ENCODE measurements at regions not wholly inside any gene's neighbourhood (a gene's known extent, or its start where the extent isn't known, plus 50 kb on each side); places are given as distances from the start of the nearest gene placed in this dataset.

DNA sequence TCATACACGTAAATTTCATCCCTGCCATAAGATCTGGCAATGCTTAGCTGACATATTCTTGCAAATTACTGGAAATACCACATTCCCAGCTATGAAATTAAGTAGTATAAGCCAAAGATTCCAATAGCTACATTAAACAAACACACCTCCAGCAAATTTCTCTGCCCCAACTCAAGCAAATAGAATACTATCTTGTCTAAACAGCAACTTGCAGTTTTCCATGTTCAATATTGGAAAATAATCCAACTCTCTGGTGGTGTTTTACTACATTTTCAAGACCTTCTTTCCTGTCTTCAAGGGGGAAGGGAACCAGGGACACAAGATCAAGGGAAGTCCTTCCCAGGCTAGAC is 268.7 kb downstream of the TBL1XR1 start:
- TF ChIP-seq, protein P1, sequence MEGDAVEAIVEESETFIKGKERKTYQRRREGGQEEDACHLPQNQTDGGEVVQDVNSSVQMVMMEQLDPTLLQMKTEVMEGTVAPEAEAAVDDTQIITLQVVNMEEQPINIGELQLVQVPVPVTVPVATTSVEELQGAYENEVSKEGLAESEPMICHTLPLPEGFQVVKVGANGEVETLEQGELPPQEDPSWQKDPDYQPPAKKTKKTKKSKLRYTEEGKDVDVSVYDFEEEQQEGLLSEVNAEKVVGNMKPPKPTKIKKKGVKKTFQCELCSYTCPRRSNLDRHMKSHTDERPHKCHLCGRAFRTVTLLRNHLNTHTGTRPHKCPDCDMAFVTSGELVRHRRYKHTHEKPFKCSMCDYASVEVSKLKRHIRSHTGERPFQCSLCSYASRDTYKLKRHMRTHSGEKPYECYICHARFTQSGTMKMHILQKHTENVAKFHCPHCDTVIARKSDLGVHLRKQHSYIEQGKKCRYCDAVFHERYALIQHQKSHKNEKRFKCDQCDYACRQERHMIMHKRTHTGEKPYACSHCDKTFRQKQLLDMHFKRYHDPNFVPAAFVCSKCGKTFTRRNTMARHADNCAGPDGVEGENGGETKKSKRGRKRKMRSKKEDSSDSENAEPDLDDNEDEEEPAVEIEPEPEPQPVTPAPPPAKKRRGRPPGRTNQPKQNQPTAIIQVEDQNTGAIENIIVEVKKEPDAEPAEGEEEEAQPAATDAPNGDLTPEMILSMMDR (IDR thresholded peaks at IDR 0.05; ENCODE audit: unreplicated experiment), result no peak
- Mint-ChIP-seq H3K27me3 (ENCODE audit: unreplicated experiment) (no peaks in the 10 kb centered on the region), H3K4me1 (ENCODE audit: unreplicated experiment) (no peaks in the 10 kb centered on the region), H3K9me3 (ENCODE audit: unreplicated experiment) (no peaks in the 10 kb centered on the region), H3K4me3 (ENCODE audit: unreplicated experiment) (no peak overlapping the region), H3K27ac (ENCODE audit: unreplicated experiment) (no peak overlapping the region), H3K36me3 (ENCODE audit: low read depth, unreplicated experiment) (no peaks in the 10 kb centered on the region)
- DNase-seq (ENCODE audit: low spot score), result no peak

DNA sequence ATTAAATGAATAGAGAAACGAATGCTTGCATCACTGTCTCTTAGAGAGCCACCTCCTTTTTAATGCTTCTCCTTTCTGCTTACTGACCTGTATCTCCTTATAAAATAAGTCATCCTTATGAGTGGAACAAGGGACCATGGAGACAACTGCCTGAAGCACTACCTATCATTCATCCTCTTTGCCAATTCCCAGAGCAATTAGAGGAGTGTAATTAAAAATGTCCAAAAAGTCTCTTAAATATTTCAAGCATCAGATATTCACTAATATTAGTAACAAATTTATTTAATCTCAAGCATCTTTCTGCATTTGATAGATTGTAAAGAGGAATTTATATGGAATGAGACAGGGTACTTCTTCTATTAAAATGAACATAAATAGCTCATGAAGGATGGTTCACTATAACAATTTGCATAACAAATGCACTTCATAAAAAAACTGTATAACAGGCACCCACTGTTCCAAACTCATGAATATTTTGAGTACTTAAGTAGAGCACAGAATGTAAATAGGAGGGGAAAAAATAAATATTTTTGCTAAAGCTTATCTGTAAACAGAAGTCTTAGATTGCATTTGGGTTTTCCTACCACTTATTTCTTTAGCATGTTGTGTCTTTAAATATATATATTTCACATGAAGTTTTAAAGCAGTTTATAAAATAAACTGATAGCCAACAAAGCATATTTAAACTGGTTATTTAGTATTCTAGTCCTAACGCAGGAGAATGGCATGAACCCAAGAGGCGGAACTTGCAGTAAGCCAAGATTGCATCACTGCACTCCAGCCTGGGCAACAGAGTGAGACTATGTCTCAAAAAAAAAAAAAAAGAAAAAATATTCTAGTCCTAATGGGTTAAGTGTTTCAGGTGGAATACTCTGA is 269.3 kb downstream of the TBL1XR1 start:
- TF ChIP-seq, protein P1 (IDR thresholded peaks at IDR 0.05; ENCODE audit: unreplicated experiment), result no peak
- DNase-seq (ENCODE audit: low spot score), result no peak

DNA sequence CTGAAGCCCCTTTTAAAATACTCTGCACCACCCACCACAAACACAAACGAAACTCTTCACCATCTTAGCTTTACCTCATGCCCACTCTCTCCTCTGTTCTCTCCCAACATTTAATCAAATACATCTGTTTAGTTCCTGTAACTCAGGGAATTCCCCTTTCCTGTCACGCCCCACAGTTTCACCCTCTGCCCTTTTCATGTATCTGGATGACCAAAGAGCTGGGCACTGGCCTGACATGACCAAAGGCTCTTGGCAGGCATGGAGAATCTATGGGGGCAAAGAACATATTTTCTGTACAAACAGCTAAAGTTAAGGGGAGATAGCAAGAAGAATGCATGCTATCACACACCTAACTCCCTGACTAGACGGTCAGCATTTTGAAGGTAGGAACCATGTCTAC is 270.0 kb downstream of the TBL1XR1 start:
- no peak for DNase-seq (ENCODE audit: low spot score)
- H3K27ac Mint-ChIP-seq (ENCODE audit: unreplicated experiment), result no peak overlapping the region
- H3K4me3 Mint-ChIP-seq (ENCODE audit: unreplicated experiment), result no peak overlapping the region
- H3K4me1 Mint-ChIP-seq (ENCODE audit: unreplicated experiment), result no peaks in the 10 kb centered on the region
- no peaks in the 10 kb centered on the region for H3K36me3 Mint-ChIP-seq (ENCODE audit: low read depth, unreplicated experiment)
- no peaks in the 10 kb centered on the region for H3K27me3 Mint-ChIP-seq (ENCODE audit: unreplicated experiment)
- no peaks in the 10 kb centered on the region for H3K9me3 Mint-ChIP-seq (ENCODE audit: unreplicated experiment)
- TF ChIP-seq, protein P1 (IDR thresholded peaks at IDR 0.05; ENCODE audit: unreplicated experiment), result no peak

More for the DNA sequence above, 269.3 kb downstream of the TBL1XR1 start:
- no peaks in the 10 kb centered on the region for H3K36me3 Mint-ChIP-seq (ENCODE audit: low read depth, unreplicated experiment)
- H3K9me3 Mint-ChIP-seq (ENCODE audit: unreplicated experiment), result no peaks in the 10 kb centered on the region
- H3K27ac Mint-ChIP-seq (ENCODE audit: unreplicated experiment), result no peak overlapping the region
- no peaks in the 10 kb centered on the region for H3K27me3 Mint-ChIP-seq (ENCODE audit: unreplicated experiment)
- H3K4me3 Mint-ChIP-seq (ENCODE audit: unreplicated experiment), result no peak overlapping the region
- H3K4me1 Mint-ChIP-seq (ENCODE audit: unreplicated experiment), result no peaks in the 10 kb centered on the region

DNA sequence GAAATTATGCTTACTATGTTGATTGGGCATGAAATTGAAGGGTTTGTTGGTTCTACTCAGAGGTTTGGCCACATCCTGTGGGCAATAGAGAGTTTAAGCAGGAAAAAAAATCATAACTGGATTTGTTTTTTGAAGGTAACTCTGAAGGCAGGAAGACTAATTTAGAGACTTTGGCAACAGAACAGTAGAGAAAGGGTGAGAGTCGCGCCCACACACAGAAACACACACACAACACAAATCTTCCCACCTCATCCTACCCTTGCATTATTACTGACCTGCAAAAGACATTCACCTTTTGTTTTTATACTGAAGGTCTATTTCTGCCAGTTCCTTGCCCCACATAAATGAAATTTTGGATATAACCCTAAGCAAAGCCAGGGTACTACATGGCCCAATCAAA is 270.6 kb downstream of the TBL1XR1 start:
- Mint-ChIP-seq H3K4me3 (ENCODE audit: unreplicated experiment) (no peak overlapping the region), H3K27ac (ENCODE audit: unreplicated experiment) (no peak overlapping the region), H3K4me1 (ENCODE audit: unreplicated experiment) (no peaks in the 10 kb centered on the region), H3K27me3 (ENCODE audit: unreplicated experiment) (no peaks in the 10 kb centered on the region), H3K9me3 (ENCODE audit: unreplicated experiment) (no peaks in the 10 kb centered on the region), H3K36me3 (ENCODE audit: low read depth, unreplicated experiment) (no peaks in the 10 kb centered on the region)
- TF ChIP-seq, protein P1 (IDR thresholded peaks at IDR 0.05; ENCODE audit: unreplicated experiment), result no peak
- no peak for DNase-seq (ENCODE audit: low spot score)

DNA sequence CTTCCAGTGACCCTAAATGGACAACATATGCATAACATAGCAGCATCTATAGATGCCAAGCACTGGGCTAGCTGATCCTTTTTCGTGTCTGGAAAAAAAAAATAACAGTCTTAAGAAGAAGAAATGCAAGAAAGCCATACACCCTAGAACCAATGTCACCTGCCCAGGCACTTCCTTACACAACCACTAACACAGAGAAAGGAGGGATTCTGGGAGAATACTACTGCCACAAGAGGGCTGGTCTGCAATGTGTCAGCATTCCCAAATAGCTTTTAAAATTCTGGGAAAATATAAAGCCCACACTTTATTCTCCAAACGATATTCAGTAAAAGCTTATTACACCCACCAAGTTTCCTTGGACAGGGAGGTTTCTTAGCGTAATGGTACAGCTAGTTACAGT is 271.2 kb downstream of the TBL1XR1 start:
- TF ChIP-seq, protein P1 (IDR thresholded peaks at IDR 0.05; ENCODE audit: unreplicated experiment), result no peak
- no peaks in the 10 kb centered on the region for H3K9me3 Mint-ChIP-seq (ENCODE audit: unreplicated experiment)
- no peak overlapping the region for H3K27ac Mint-ChIP-seq (ENCODE audit: unreplicated experiment)
- H3K4me3 Mint-ChIP-seq (ENCODE audit: unreplicated experiment), result no peak overlapping the region
- no peak for DNase-seq (ENCODE audit: low spot score)
- H3K4me1 Mint-ChIP-seq (ENCODE audit: unreplicated experiment), result peaks cover under 1% of the 10 kb centered on the region
- no peaks in the 10 kb centered on the region for H3K36me3 Mint-ChIP-seq (ENCODE audit: low read depth, unreplicated experiment)
- H3K27me3 Mint-ChIP-seq (ENCODE audit: unreplicated experiment), result no peaks in the 10 kb centered on the region

All from endothelial cell (in vitro differentiated cells).